DMS153 treated with DMSO at 0.1 percent for 48 hours (cell line): ENCODE measurements at regions not wholly inside any gene's neighbourhood (a gene's known extent, or its start where the extent isn't known, plus 50 kb on each side); places are given as distances from the start of the nearest gene placed in this dataset.
"Not testable (repeated sequence)": the region's sequence is repeated elsewhere in the genome, so short reads cannot be mapped to it uniquely, and the experiment has no call there.

Experiments
- DNase-seq: peaks from one replicate; lab custom pipeline; 2025; ENCODE audit not compliant: unreplicated experiment; lab: John Stamatoyannopoulos, UW

- DNase-seq = not testable (repeated sequence)
Observed at GRCh38 chr4:127529879-127530278, 102.9 kb upstream of the INTU start.

- no peak for DNase-seq
Observed at GRCh38 chr4:127533028-127533700, 99.6 kb upstream of the INTU start.

- DNase-seq = no peak
Observed at GRCh38 chr4:127534041-127534825, 98.5 kb upstream of the INTU start.

GRCh38 chr4:127538016-127538415, 94.7 kb upstream of the INTU start:
- DNase-seq = no peak

GRCh38 chr4:127540497-127541025, 92.2 kb upstream of the INTU start:
- no peak for DNase-seq

- no peak for DNase-seq
Observed at GRCh38 chr4:127545271-127545670, 87.5 kb upstream of the INTU start.

GRCh38 chr4:127548990-127549925, 83.5 kb upstream of the INTU start:
- DNase-seq = no peak

- no peak for DNase-seq
Observed at GRCh38 chr4:127555106-127555505, 77.7 kb upstream of the INTU start.

- no peak for DNase-seq
Observed at GRCh38 chr4:127558088-127558487, 74.7 kb upstream of the INTU start.

GRCh38 chr4:127558489-127559407, 74.0 kb upstream of the INTU start:
- DNase-seq = no peak

- no peak for DNase-seq
Observed at GRCh38 chr4:127559981-127560380, 72.8 kb upstream of the INTU start.

- DNase-seq = no peak
Observed at GRCh38 chr4:127560755-127561154, 72.0 kb upstream of the INTU start.

- no peak for DNase-seq
Observed at GRCh38 chr4:127574643-127575042, 58.1 kb upstream of the INTU start.

- DNase-seq = no peak
Observed at GRCh38 chr4:127575888-127576287, 56.9 kb upstream of the INTU start.

- DNase-seq = no peak
Observed at GRCh38 chr4:127578491-127578890, 54.3 kb upstream of the INTU start.

GRCh38 chr4:127578967-127579366, 53.8 kb upstream of the INTU start:
- no peak for DNase-seq

- DNase-seq = no peak
Observed at GRCh38 chr4:127579821-127580220, 52.9 kb upstream of the INTU start.

GRCh38 chr4:127580300-127580699, 52.5 kb upstream of the INTU start:
- DNase-seq = no peak

- no peak for DNase-seq
Observed at GRCh38 chr4:127580891-127581290, 51.9 kb upstream of the INTU start.
